SJSA1 (cell line): ENCODE measurements at regions not wholly inside any gene's neighbourhood (a gene's known extent, or its start where the extent isn't known, plus 50 kb on each side); places are given as distances from the start of the nearest gene placed in this dataset.

ENCODE experiments used
- DNase-seq, 2 experiments: peaks; one replicate each; pipeline ENCODE4 v3.0.0-alpha.2; 2015 to 2020; ENCODE audit warnings: low spot score in 2 of 2, low read depth in 1 of 2
- H3K27ac ChIP-seq: fragments of 250-450 bp; sonication (Bioruptor Pico); 2 replicates; pipeline ENCODE4 v1.5.1; 2020; ENCODE audit warnings: mild to moderate bottlenecking, moderate library complexity
- H3K27me3 ChIP-seq: fragments of 250-450 bp; sonication (Bioruptor Pico); replicated peaks from 2 replicates; pipeline ENCODE4 v1.5.1; 2020; ENCODE audit warnings: mild to moderate bottlenecking, moderate library complexity
- H3K36me3 ChIP-seq: fragments of 250-450 bp; sonication (Bioruptor Pico); 2 replicates; pipeline ENCODE4 v1.5.1; 2020; ENCODE audit warnings: mild to moderate bottlenecking
- H3K4me1 ChIP-seq: fragments of 250-450 bp; sonication (Bioruptor Pico); replicated peaks from 2 replicates; pipeline ENCODE4 v1.6.1; 2021; ENCODE audit warnings: mild to moderate bottlenecking
- H3K4me3 ChIP-seq: fragments of 250-450 bp; sonication (Bioruptor Pico); 2 replicates; pipeline ENCODE4 v1.5.1; 2020; ENCODE audit warnings: mild to moderate bottlenecking
- H3K9me3 ChIP-seq: fragments of 250-450 bp; sonication (Bioruptor Pico); replicated peaks from 2 replicates; pipeline ENCODE4 v1.5.1; 2020; ENCODE audit warnings: mild to moderate bottlenecking

GRCh38 chr20:7454047-7454446 lies 486.2 kb downstream of the HAO1 start:
- Histone ChIP-seq H3K27me3 (no peaks in the 10 kb centered on the region), H3K9me3 (no peaks in the 10 kb centered on the region), H3K4me1 (no peaks in the 10 kb centered on the region), H3K4me3 (no peak overlapping the region), H3K36me3 (no peaks in the 10 kb centered on the region), H3K27ac (no peak overlapping the region)
- DNase-seq, result no peak

- no peak for DNase-seq
- H3K27ac ChIP-seq, result no peak overlapping the region
- no peaks in the 10 kb centered on the region for H3K4me1 ChIP-seq
- no peaks in the 10 kb centered on the region for H3K9me3 ChIP-seq
- H3K27me3 ChIP-seq, result no peaks in the 10 kb centered on the region
- no peaks in the 10 kb centered on the region for H3K36me3 ChIP-seq
- no peak overlapping the region for H3K4me3 ChIP-seq
Observed at GRCh38 chr20:7458459-7458858, 481.8 kb downstream of the HAO1 start.

- H3K36me3 ChIP-seq, result no peaks in the 10 kb centered on the region
- H3K27ac ChIP-seq, result no peak overlapping the region
- H3K4me3 ChIP-seq, result no peak overlapping the region
- no peak for DNase-seq
- no peaks in the 10 kb centered on the region for H3K27me3 ChIP-seq
- H3K9me3 ChIP-seq, result no peaks in the 10 kb centered on the region
- H3K4me1 ChIP-seq, result no peaks in the 10 kb centered on the region
Observed at GRCh38 chr20:7459083-7459482, 481.2 kb downstream of the HAO1 start.

- no peaks in the 10 kb centered on the region for H3K36me3 ChIP-seq
- no peak overlapping the region for H3K27ac ChIP-seq
- H3K27me3 ChIP-seq, result no peaks in the 10 kb centered on the region
- H3K4me3 ChIP-seq, result no peak overlapping the region
- no peaks in the 10 kb centered on the region for H3K4me1 ChIP-seq
- no peak for DNase-seq
- no peaks in the 10 kb centered on the region for H3K9me3 ChIP-seq
Observed at GRCh38 chr20:7463290-7463689, 477.0 kb downstream of the HAO1 start.

- no peak for DNase-seq
- no peak overlapping the region for H3K4me3 ChIP-seq
- no peaks in the 10 kb centered on the region for H3K36me3 ChIP-seq
- H3K27me3 ChIP-seq, result no peaks in the 10 kb centered on the region
- H3K4me1 ChIP-seq, result no peaks in the 10 kb centered on the region
- H3K27ac ChIP-seq, result no peak overlapping the region
- no peaks in the 10 kb centered on the region for H3K9me3 ChIP-seq
Observed at GRCh38 chr20:7470912-7471311, 469.3 kb downstream of the HAO1 start.

GRCh38 chr20:7490288-7490687 lies 450.0 kb downstream of the HAO1 start:
- no peak for DNase-seq
- Histone ChIP-seq H3K9me3 (no peaks in the 10 kb centered on the region), H3K36me3 (no peaks in the 10 kb centered on the region), H3K27me3 (no peaks in the 10 kb centered on the region), H3K4me3 (no peak overlapping the region), H3K27ac (no peak overlapping the region), H3K4me1 (no peaks in the 10 kb centered on the region)

GRCh38 chr20:7492257-7492656 lies 448.0 kb downstream of the HAO1 start:
- Histone ChIP-seq H3K27ac (no peak overlapping the region), H3K9me3 (no peaks in the 10 kb centered on the region), H3K36me3 (no peaks in the 10 kb centered on the region), H3K4me1 (no peaks in the 10 kb centered on the region), H3K27me3 (no peaks in the 10 kb centered on the region), H3K4me3 (no peak overlapping the region)
- DNase-seq, result no peak

- H3K4me1 ChIP-seq, result no peaks in the 10 kb centered on the region
Observed at GRCh38 chr20:7493311-7493710, 446.9 kb downstream of the HAO1 start.

GRCh38 chr20:7496394-7496991 lies 443.8 kb downstream of the HAO1 start:
- no peak overlapping the region for H3K27ac ChIP-seq
- DNase-seq, result no peak

More at GRCh38 chr20:7493311-7493710, 446.9 kb downstream of the HAO1 start:
- Histone ChIP-seq H3K36me3 (no peaks in the 10 kb centered on the region), H3K4me3 (no peak overlapping the region), H3K27me3 (no peaks in the 10 kb centered on the region), H3K27ac (no peak overlapping the region), H3K9me3 (no peaks in the 10 kb centered on the region)
- no peak for DNase-seq

GRCh38 chr20:7497985-7498384 lies 442.3 kb downstream of the HAO1 start:
- no peaks in the 10 kb centered on the region for H3K27me3 ChIP-seq
- no peak overlapping the region for H3K27ac ChIP-seq
- no peaks in the 10 kb centered on the region for H3K36me3 ChIP-seq
- peak in 1 of 2 experiments; percentile 3 for DNase-seq
- no peaks in the 10 kb centered on the region for H3K4me1 ChIP-seq
- no peak overlapping the region for H3K4me3 ChIP-seq
- H3K9me3 ChIP-seq, result no peaks in the 10 kb centered on the region

More at GRCh38 chr20:7496394-7496991, 443.8 kb downstream of the HAO1 start:
- Histone ChIP-seq H3K4me1 (no peaks in the 10 kb centered on the region), H3K27me3 (no peaks in the 10 kb centered on the region), H3K4me3 (no peak overlapping the region), H3K9me3 (no peaks in the 10 kb centered on the region), H3K36me3 (no peaks in the 10 kb centered on the region)

GRCh38 chr20:7499201-7499600 lies 441.1 kb downstream of the HAO1 start:
- no peak for DNase-seq
- no peak overlapping the region for H3K4me3 ChIP-seq
- H3K4me1 ChIP-seq, result no peaks in the 10 kb centered on the region

GRCh38 chr20:7500231-7500663 lies 440.0 kb downstream of the HAO1 start:
- H3K27ac ChIP-seq, result no peak overlapping the region
- H3K4me1 ChIP-seq, result no peaks in the 10 kb centered on the region
- no peak overlapping the region for H3K4me3 ChIP-seq
- H3K36me3 ChIP-seq, result no peaks in the 10 kb centered on the region
- H3K9me3 ChIP-seq, result no peaks in the 10 kb centered on the region
- no peaks in the 10 kb centered on the region for H3K27me3 ChIP-seq
- DNase-seq, result no peak

More at GRCh38 chr20:7499201-7499600, 441.1 kb downstream of the HAO1 start:
- no peak overlapping the region for H3K27ac ChIP-seq
- H3K27me3 ChIP-seq, result no peaks in the 10 kb centered on the region
- no peaks in the 10 kb centered on the region for H3K9me3 ChIP-seq
- no peaks in the 10 kb centered on the region for H3K36me3 ChIP-seq

GRCh38 chr20:7503501-7503900 lies 436.8 kb downstream of the HAO1 start:
- H3K36me3 ChIP-seq, result no peaks in the 10 kb centered on the region

GRCh38 chr20:7505152-7505834 lies 435.0 kb downstream of the HAO1 start:
- Histone ChIP-seq H3K4me3 (no peak overlapping the region), H3K27ac (no peak overlapping the region), H3K4me1 (no peaks in the 10 kb centered on the region), H3K9me3 (no peaks in the 10 kb centered on the region), H3K36me3 (no peaks in the 10 kb centered on the region), H3K27me3 (no peaks in the 10 kb centered on the region)
- no peak for DNase-seq

More at GRCh38 chr20:7503501-7503900, 436.8 kb downstream of the HAO1 start:
- no peak for DNase-seq
- Histone ChIP-seq H3K4me1 (no peaks in the 10 kb centered on the region), H3K27me3 (no peaks in the 10 kb centered on the region), H3K9me3 (no peaks in the 10 kb centered on the region), H3K27ac (no peak overlapping the region), H3K4me3 (no peak overlapping the region)
